HEK293 (cell line): ENCODE measurements at regions not wholly inside any gene's neighbourhood (a gene's known extent, or its start where the extent isn't known, plus 50 kb on each side); places are given as distances from the start of the nearest gene placed in this dataset.

Source experiments
- CTCF ChIA-PET: fragments of 350-600 bp; formaldehyde crosslinking; extraction: SDS; loops from one replicate; lab custom pipeline; 2021; ENCODE audit warnings: antibody characterized with exemption; lab: Yijun Ruan, JAX
- POLR2A ChIA-PET: fragments of 300-600 bp; formaldehyde crosslinking; extraction: SDS; loops from one replicate; lab custom pipeline; 2020; ENCODE audit warnings: antibody characterized with exemption, inconsistent platforms; lab: Yijun Ruan, JAX
- H3K27ac ChIP-seq: fragments of 200-500 bp; sonication (Bioruptor generic); 2 replicates; pipeline ENCODE4 v1.5.1; 2014; ENCODE audit warnings: low read depth, low read length, control low read depth, inconsistent platforms; ENCODE audit errors: extremely low read depth
- H3K36me3 ChIP-seq, 2 experiments: fragments of 200-500 bp in 1 of 2; sonication (Bioruptor generic) in 1 of 2; 1 replicate in 1 of 2; 2 replicates in 1 of 2; pipeline ENCODE4 v1.5.1; 2014 to 2017; ENCODE audit warnings: inconsistent platforms in 2 of 2, low read length in 2 of 2; ENCODE audit not compliant: control insufficient read depth in 2 of 2, insufficient read depth in 1 of 2
- H3K4me1 ChIP-seq: fragments of 200-500 bp; sonication (Bioruptor generic); 2 replicates; pipeline ENCODE4 v1.5.1; 2014; ENCODE audit warnings: mild to moderate bottlenecking, low read length, inconsistent platforms; ENCODE audit not compliant: control insufficient read depth, insufficient read depth
- H3K4me3 ChIP-seq: 2 replicates; pipeline ENCODE4 v1.5.1; 2011; ENCODE audit warnings: low read depth, mild to moderate bottlenecking, control low read depth, low read length, moderate library complexity
- H3K9me3 ChIP-seq: fragments of 200-500 bp; sonication (Bioruptor generic); 2 replicates; pipeline ENCODE4 v1.5.1; 2014; ENCODE audit warnings: low read depth, low read length, inconsistent platforms; ENCODE audit not compliant: control insufficient read depth, insufficient read depth
- BCL6B ChIP-seq: fragments of 450-650 bp; formaldehyde crosslinking; IDR thresholded peaks from 2 replicates; pipeline ENCODE4 v1.5.1; 2017; ENCODE audit warnings: missing biosample characterization, missing genetic modification characterization
- CTCF ChIP-seq: fragments of 450-650 bp; formaldehyde crosslinking; IDR thresholded peaks from 2 replicates; pipeline ENCODE4 v1.5.1; 2016; ENCODE audit warnings: missing biosample characterization, missing genetic modification characterization
- FEZF1 ChIP-seq: fragments of 450-650 bp; formaldehyde crosslinking; IDR thresholded peaks from 2 replicates; pipeline ENCODE4 v1.5.1; 2016; ENCODE audit warnings: missing biosample characterization, missing genetic modification characterization
- KLF17 ChIP-seq: fragments of 450-650 bp; formaldehyde crosslinking; IDR thresholded peaks from 2 replicates; pipeline ENCODE4 v1.5.1; 2016; ENCODE audit warnings: missing biosample characterization, missing genetic modification characterization
- SP7 ChIP-seq: fragments of 450-650 bp; formaldehyde crosslinking; IDR thresholded peaks from 2 replicates; pipeline ENCODE4 v1.5.1; 2016; ENCODE audit warnings: missing biosample characterization, missing genetic modification characterization
- ZNF10 ChIP-seq: fragments of 450-650 bp; formaldehyde crosslinking; IDR thresholded peaks from 2 replicates; pipeline ENCODE4 v1.5.1; 2017; ENCODE audit warnings: missing biosample characterization, missing genetic modification characterization
- ZNF174 ChIP-seq: fragments of 450-650 bp; formaldehyde crosslinking; IDR thresholded peaks from 2 replicates; pipeline ENCODE4 v1.5.0; 2017; ENCODE audit warnings: missing biosample characterization, mild to moderate bottlenecking, missing genetic modification characterization
- ZNF26 ChIP-seq: fragments of 450-650 bp; formaldehyde crosslinking; IDR thresholded peaks from 2 replicates; pipeline ENCODE4 v1.5.1; 2016; ENCODE audit warnings: missing biosample characterization, missing genetic modification characterization
- ZNF350 ChIP-seq: fragments of 450-650 bp; formaldehyde crosslinking; IDR thresholded peaks from 2 replicates; pipeline ENCODE4 v1.5.0; 2017; ENCODE audit warnings: missing biosample characterization, mild to moderate bottlenecking, missing genetic modification characterization
- ZNF423 ChIP-seq: fragments of 450-650 bp; formaldehyde crosslinking; IDR thresholded peaks from 2 replicates; pipeline ENCODE4 v1.5.1; 2016; ENCODE audit warnings: missing biosample characterization, missing genetic modification characterization
- ZNF544 ChIP-seq: fragments of 450-650 bp; formaldehyde crosslinking; IDR thresholded peaks from 2 replicates; pipeline ENCODE4 v1.5.0; 2017; ENCODE audit warnings: missing biosample characterization, missing genetic modification characterization
- ZNF558 ChIP-seq: fragments of 450-650 bp; formaldehyde crosslinking; IDR thresholded peaks from 2 replicates; pipeline ENCODE4 v1.5.1; 2016; ENCODE audit warnings: missing biosample characterization, missing genetic modification characterization
- ZNF561 ChIP-seq: fragments of 450-650 bp; IDR thresholded peaks from 2 replicates; pipeline ENCODE4 v1.5.1; 2018; ENCODE audit warnings: missing biosample characterization, missing genetic modification characterization, borderline replicate concordance
- ZNF776 ChIP-seq: fragments of 450-650 bp; formaldehyde crosslinking; IDR thresholded peaks from 2 replicates; pipeline ENCODE4 v1.5.0; 2017; ENCODE audit warnings: missing biosample characterization, missing genetic modification characterization, borderline replicate concordance
- ZSCAN23 ChIP-seq: fragments of 450-650 bp; formaldehyde crosslinking; IDR thresholded peaks from 2 replicates; pipeline ENCODE4 v1.5.1; 2016; ENCODE audit warnings: missing biosample characterization, missing genetic modification characterization
- TF ChIP-seq, protein P1 (sequence below): fragments of 450-650 bp; formaldehyde crosslinking; IDR thresholded peaks from 2 replicates; pipeline ENCODE4 v1.5.1; 2016; ENCODE audit warnings: missing biosample characterization, missing genetic modification characterization
- TF ChIP-seq, protein P2 (sequence below): fragments of 450-650 bp; formaldehyde crosslinking; IDR thresholded peaks from 2 replicates; pipeline ENCODE4 v1.5.1; 2016; ENCODE audit warnings: missing biosample characterization, missing genetic modification characterization
- TF ChIP-seq, protein P3 (sequence below): fragments of 450-650 bp; formaldehyde crosslinking; IDR thresholded peaks from 2 replicates; pipeline ENCODE4 v1.5.1; 2016; ENCODE audit warnings: missing biosample characterization, missing genetic modification characterization, low read depth
- TF ChIP-seq, protein P4 (sequence below): fragments of 450-650 bp; IDR thresholded peaks from 2 replicates; pipeline ENCODE4 v1.5.1; 2018; ENCODE audit warnings: missing biosample characterization, missing genetic modification characterization

DNA sequence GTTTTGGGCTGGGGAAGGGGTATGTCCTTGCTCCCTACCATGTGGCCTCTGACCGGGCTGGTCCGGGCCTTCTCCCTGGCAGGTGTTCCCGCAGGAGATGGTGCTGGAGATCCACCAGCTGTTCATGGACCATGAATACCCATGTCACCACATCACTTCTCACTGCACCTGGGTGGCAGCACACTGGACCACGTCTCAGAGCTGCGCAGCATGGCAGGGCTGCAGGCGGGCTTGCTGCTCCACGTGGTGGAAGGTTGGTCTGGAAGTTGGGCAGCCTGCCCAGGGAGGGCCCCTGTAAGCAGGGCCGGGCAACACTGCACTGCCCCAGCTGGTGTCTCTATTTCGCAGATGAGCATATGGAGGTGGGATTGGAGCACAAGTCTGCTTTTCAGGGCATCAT, 169.5 kb upstream of the ZNF267 start:
- Histone ChIP-seq H3K4me3 (no peak overlapping the region), H3K4me1 (no peaks in the 10 kb centered on the region; the same call in 1 of the 2 replicates)
- CTCF ChIA-PET = no interaction called here
- TF ChIP-seq ZNF10 (no peak), ZNF350 (tag by site-specific recombination) (no peak), ZNF423 (no peak), ZSCAN23 (tag by site-specific recombination) (no peak), CTCF (tag by site-specific recombination) (no peak), FEZF1 (no peak), ZNF544 (tag by site-specific recombination) (no peak), KLF17 (tag by site-specific recombination) (no peak), ZNF561 (tag by site-specific recombination) (no peak), ZNF776 (tag by site-specific recombination) (no peak)
- TF ChIP-seq, protein P1, sequence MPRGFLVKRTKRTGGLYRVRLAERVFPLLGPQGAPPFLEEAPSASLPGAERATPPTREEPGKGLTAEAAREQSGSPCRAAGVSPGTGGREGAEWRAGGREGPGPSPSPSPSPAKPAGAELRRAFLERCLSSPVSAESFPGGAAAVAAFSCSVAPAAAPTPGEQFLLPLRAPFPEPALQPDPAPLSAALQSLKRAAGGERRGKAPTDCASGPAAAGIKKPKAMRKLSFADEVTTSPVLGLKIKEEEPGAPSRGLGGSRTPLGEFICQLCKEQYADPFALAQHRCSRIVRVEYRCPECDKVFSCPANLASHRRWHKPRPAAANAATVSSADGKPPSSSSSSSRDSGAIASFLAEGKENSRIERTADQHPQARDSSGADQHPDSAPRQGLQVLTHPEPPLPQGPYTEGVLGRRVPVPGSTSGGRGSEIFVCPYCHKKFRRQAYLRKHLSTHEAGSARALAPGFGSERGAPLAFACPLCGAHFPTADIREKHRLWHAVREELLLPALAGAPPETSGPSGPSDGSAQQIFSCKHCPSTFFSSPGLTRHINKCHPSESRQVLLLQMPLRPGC (tag by site-specific recombination) = no peak
- TF ChIP-seq, all 188 proteins: peak for 0
- POLR2A ChIA-PET = interaction anchor here (4.0 kb wide), 1 partner anchor 10 kb away, joined by 23 read pairs; a partner anchor contains a TSS
- Histone ChIP-seq H3K27ac (no peak overlapping the region), H3K9me3 (no peaks in the 10 kb centered on the region), H3K36me3 (peaks cover 0 to 75% of the 10 kb centered on the region in 2 experiments; a peak in 2 of 3 replicates)

- CTCF ChIA-PET = interaction anchor here (0.5 kb wide), 1 partner anchor 1256 kb away, joined by 4 read pairs; no protein-coding TSS in a partner anchor
- H3K36me3 ChIP-seq = peaks cover 0 to 85% of the 10 kb centered on the region in 2 experiments; a peak in 2 of 3 replicates
- no peaks in the 10 kb centered on the region; the same call in 1 of the 2 replicates for H3K4me1 ChIP-seq
- H3K4me3 ChIP-seq = no peak overlapping the region
- POLR2A ChIA-PET = interaction anchor here (4.0 kb wide), 1 partner anchor 8 kb away, joined by 23 read pairs; a partner anchor contains a TSS
- no peaks in the 10 kb centered on the region for H3K9me3 ChIP-seq
- H3K27ac ChIP-seq = no peak overlapping the region
- no peak for TF ChIP-seq FEZF1
- TF ChIP-seq ZNF174 (tag by site-specific recombination) = no peak
- no peak for TF ChIP-seq ZNF26 (tag by site-specific recombination)
- no peak for TF ChIP-seq ZNF558
- TF ChIP-seq, protein P2, sequence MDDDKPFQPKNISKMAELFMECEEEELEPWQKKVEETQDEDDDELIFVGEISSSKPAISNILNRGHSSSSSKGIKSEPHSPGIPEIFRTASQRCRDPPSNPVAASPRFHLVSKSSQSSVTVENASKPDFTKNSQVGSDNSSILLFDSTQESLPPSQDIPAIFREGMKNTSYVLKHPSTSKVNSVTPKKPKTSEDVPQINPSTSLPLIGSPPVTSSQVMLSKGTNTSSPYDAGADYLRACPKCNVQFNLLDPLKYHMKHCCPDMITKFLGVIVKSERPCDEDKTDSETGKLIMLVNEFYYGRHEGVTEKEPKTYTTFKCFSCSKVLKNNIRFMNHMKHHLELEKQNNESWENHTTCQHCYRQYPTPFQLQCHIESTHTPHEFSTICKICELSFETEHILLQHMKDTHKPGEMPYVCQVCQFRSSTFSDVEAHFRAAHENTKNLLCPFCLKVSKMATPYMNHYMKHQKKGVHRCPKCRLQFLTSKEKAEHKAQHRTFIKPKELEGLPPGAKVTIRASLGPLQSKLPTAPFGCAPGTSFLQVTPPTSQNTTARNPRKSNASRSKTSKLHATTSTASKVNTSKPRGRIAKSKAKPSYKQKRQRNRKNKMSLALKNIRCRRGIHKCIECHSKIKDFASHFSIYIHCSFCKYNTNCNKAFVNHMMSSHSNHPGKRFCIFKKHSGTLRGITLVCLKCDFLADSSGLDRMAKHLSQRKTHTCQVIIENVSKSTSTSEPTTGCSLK (tag by site-specific recombination) = no peak
- no peak for TF ChIP-seq SP7
- no peak for TF ChIP-seq ZNF561 (tag by site-specific recombination)
- TF ChIP-seq BCL6B (tag by site-specific recombination) = no peak
- TF ChIP-seq, protein P3, sequence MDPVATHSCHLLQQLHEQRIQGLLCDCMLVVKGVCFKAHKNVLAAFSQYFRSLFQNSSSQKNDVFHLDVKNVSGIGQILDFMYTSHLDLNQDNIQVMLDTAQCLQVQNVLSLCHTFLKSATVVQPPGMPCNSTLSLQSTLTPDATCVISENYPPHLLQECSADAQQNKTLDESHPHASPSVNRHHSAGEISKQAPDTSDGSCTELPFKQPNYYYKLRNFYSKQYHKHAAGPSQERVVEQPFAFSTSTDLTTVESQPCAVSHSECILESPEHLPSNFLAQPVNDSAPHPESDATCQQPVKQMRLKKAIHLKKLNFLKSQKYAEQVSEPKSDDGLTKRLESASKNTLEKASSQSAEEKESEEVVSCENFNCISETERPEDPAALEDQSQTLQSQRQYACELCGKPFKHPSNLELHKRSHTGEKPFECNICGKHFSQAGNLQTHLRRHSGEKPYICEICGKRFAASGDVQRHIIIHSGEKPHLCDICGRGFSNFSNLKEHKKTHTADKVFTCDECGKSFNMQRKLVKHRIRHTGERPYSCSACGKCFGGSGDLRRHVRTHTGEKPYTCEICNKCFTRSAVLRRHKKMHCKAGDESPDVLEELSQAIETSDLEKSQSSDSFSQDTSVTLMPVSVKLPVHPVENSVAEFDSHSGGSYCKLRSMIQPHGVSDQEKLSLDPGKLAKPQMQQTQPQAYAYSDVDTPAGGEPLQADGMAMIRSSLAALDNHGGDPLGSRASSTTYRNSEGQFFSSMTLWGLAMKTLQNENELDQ (tag by site-specific recombination) = no peak
- TF ChIP-seq, protein P4, sequence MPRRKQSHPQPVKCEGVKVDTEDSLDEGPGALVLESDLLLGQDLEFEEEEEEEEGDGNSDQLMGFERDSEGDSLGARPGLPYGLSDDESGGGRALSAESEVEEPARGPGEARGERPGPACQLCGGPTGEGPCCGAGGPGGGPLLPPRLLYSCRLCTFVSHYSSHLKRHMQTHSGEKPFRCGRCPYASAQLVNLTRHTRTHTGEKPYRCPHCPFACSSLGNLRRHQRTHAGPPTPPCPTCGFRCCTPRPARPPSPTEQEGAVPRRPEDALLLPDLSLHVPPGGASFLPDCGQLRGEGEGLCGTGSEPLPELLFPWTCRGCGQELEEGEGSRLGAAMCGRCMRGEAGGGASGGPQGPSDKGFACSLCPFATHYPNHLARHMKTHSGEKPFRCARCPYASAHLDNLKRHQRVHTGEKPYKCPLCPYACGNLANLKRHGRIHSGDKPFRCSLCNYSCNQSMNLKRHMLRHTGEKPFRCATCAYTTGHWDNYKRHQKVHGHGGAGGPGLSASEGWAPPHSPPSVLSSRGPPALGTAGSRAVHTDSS (tag by site-specific recombination) = no peak
These were observed 168.2 kb upstream of the ZNF267 start for GRCh38 chr16:31705371-31705770.
